HG03460 (cell line): ENCODE measurements at regions not wholly inside any gene's neighbourhood (a gene's known extent, or its start where the extent isn't known, plus 50 kb on each side); places are given as distances from the start of the nearest gene placed in this dataset.

ENCODE experiments used
- ATAC-seq: cut with Tn5 transposase; IDR thresholded peaks from one replicate; pipeline ENCODE4 v1.9.1; 2021; ENCODE audit not compliant: unreplicated experiment

- ATAC-seq = no peak
Observed at GRCh38 chr4:19375136-19375804, 876.4 kb upstream of the SLIT2 start.

GRCh38 chr4:19372390-19372789 lies 879.3 kb upstream of the SLIT2 start:
- ATAC-seq = no peak

DNA sequence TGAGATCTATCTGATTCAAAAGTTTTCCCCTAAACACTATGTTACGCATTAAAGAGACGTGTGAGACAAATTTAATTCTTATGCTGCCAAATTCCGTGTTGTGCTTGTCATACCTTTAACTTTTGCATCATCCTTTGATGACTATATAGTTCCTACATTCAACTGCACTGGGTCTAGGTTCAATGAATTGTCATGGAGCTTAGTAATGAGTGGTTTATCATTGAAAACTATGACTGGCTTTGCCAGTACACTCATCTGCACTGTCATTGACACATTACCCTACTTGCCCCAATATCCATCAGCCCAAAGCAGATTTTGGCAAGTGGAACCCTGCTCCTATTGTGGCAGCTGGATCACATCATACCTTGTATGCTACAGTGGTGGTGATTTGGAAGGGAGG lies 882.9 kb upstream of the SLIT2 start:
- no peak for ATAC-seq

DNA sequence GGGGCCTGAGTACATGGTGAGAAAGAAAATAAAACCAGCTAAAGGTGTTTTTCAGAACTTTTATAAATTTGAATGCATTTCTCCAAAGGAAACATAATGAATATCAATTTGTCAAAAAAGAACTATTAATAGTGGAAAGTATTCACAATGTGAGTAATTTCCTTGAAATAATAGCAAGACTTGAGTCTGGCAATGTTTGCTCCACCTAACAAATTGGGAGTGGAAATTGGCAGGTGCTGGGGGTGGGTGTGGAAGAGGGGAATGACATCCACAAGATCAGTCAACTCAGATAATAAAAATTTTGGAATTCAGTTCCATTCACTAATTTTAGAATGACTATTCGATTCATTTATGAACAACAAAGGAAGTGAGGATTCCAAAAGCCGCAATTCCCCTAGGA lies 884.8 kb upstream of the SLIT2 start:
- ATAC-seq = no peak

DNA sequence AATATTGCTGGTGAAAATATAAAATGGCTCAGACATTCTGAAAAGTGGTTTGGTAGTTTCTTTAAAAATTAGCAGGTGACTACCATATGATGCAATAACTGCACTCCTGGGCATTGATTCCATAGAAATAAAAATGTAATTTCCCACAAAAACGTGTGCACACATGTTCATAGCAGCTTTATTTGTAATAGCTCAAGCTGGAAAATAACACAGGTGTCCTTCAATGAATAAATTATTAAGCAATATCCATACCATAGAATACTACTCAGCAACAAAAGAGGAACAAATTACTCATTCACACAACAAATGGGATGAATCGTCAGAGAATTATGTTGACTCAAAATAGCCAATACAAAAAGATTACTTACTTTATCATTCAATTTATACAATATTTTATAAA lies 893.7 kb upstream of the SLIT2 start:
- no peak for ATAC-seq

- no peak for ATAC-seq
Observed at GRCh38 chr4:19349416-19349815, 902.3 kb upstream of the SLIT2 start.

DNA sequence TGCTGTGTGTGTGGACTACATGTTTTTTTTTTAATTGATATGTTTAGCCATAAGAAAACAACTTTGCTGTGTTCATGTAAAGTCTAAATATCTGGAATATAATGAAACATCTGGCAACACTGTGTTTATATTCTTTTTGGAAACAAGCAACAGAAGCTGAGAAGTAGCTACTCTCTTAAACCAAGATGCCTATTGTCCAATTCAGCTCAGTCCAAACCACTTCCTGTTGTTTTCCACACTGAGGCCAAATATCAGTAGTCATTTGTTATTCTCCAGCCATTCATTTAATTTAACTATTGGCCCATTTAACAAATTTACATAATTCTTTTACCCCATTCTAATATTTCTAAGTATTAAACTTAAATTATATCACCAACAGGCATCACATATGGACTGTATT lies 903.0 kb upstream of the SLIT2 start:
- ATAC-seq = no peak

DNA sequence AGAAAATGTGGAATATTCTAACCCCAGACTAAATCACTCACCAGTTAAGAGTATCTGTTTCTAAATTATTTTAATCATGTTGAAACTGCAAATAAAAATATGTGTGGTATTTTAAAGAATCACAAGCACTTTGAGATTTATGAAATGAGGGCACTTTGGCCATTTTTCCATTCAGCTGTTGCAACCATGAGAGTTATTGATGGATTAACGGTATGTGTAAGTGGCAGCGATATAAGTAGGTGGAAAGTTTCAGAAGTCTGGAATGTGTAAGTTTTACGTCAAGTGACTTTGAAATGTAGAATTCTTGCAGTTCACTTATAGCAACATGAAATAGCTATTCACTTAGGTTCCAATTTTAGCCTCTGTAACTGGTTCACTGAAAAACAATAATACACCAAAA lies 905.1 kb upstream of the SLIT2 start:
- ATAC-seq = no peak

- no peak for ATAC-seq
Observed at GRCh38 chr4:19329631-19330030, 922.1 kb upstream of the SLIT2 start.

DNA sequence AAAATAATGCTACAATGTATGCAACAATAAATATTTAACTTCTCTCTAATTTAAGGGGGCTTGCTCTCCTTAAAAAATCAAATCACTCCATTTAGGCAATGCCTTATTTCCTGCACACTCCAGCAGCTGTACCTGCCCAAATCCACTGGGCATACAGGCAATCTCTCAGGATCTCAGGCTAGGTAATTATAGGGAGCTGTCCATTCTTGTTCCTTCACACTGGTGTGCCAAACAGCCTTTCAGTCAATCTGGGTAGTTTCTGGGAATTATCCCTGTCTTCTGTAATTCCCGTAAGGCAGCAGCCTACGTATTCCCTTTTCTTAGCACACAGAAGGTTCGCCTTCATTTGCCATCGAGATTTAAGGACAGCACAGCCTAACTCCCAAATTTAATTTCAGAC lies 922.6 kb upstream of the SLIT2 start:
- ATAC-seq = no peak

GRCh38 chr4:19327364-19327763 lies 924.3 kb upstream of the SLIT2 start:
- no peak for ATAC-seq

DNA sequence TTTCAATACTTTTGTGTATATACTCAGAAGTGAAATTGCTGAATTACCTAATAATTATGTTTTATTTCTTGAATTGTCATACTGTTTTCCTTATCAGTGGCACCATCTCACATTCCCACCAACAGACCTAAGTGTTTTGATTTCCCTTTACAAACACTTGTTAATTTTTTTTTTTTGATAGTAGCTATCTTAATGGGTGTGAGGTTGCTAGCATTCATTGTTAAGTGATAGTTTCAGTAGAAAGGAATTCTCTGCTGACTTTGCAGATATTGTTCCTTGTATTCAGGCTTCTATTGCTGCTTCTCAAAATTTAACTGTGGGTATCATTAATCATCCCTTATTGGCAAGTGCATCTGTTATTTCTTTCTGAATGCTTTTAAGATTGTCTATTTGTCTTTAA lies 927.5 kb upstream of the SLIT2 start:
- ATAC-seq = no peak

DNA sequence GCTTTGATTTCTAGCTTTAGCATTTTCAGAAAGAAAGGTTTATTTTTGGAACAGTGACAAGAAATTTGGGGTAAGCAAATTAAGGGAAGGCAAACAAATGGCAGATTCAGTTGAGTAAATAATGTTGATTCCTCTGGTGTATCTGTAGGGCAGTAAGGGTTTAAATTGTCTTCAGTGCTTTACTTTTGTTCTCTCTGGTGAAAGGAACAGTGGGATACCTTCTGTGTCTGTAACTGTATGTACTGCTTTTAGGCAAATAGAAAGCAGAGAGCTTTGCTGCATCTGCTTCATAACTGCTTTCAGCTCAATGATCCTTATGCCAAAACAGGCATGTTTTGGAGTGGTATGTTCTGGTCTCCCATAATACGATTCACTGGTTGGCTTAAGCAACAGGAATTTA lies 932.1 kb upstream of the SLIT2 start:
- ATAC-seq = no peak

- no peak for ATAC-seq
Observed at GRCh38 chr4:19317377-19317776, 934.3 kb upstream of the SLIT2 start.

DNA sequence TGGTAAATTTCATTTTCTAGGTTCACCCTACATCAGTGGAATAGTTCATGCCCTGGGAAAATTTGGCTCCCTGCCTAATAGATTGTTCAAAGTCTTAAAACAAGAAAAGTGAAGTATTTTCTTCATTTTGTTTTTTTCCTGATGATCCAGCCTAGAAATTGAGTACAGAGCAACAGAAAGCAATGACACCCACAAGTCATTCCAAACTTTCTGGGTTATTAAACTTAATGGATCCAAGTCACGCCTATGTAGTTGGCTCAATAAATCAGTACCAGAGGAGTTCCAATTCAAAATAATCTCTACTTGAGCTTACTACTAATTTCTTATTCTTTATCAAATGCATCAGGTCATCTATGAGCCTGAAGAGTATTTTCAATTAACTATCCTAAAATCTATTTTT lies 937.6 kb upstream of the SLIT2 start:
- ATAC-seq = no peak

- ATAC-seq = no peak
Observed at GRCh38 chr4:19309378-19309777, 942.3 kb upstream of the SLIT2 start.

- no peak for ATAC-seq
Observed at GRCh38 chr4:19304028-19304427, 947.7 kb upstream of the SLIT2 start.

DNA sequence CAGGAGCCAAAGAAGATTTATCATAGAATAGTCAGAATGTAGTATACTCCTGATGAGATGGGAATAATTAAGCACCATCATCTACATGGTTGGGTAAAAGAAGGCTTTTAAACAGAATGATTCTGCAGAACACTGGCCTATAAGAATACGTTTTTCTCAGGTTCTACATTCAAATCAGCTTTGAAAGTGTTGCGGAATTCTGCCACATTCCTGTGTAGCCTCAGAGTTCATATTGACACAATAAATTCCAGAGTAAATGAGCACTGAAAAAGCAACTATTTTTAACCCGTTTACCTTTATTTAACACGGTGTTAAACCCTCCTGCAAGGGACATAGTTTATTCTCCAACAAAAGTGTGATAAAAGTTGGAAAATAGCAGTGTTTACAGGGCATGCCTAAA lies 950.2 kb upstream of the SLIT2 start:
- no peak for ATAC-seq

- ATAC-seq = no peak
Observed at GRCh38 chr4:19300213-19300612, 951.5 kb upstream of the SLIT2 start.

GRCh38 chr4:19298998-19299397 lies 952.7 kb upstream of the SLIT2 start:
- no peak for ATAC-seq

DNA sequence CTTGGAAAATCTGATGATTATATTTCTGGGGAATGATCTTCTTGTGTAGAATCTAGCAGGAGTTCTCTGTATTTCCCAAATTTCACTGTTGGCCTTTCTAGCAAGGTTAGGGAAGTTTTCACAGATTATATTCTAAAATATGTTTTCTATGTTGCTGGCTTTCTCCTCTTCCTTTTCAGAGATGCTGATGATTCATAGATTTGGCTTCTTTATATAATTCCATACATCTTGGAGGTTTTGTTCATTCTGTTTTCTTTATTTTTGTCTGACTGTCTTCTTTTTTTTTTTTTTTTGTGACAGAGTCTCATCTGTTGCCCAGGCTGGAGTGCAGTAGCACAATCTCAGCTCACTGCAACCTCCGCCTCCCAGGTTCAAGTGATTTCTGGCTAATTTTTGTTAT lies 957.9 kb upstream of the SLIT2 start:
- no peak for ATAC-seq

- no peak for ATAC-seq
Observed at GRCh38 chr4:19293080-19293479, 958.6 kb upstream of the SLIT2 start.

DNA sequence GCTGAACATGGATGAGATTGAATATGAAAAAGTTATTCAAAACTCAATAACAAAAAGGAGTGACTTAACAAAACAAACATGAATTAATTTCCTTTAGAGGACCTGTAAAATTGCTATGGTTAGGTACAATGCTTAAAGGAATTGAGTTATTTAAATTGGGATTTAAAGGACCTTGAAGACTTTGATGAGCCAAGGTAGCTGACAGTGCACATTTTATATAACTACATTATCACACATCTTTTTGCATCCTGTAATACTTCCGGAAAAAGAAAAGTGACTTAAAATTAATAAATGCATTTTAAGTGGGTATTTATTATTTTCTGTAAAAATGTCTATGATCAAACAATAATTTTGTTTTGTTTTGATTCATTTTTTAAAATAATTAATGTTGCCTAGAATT lies 964.8 kb upstream of the SLIT2 start:
- ATAC-seq = no peak

- no peak for ATAC-seq
Observed at GRCh38 chr4:19285146-19285545, 966.6 kb upstream of the SLIT2 start.
